ENCODE measurements at regions not wholly inside any gene's neighbourhood (a gene's known extent, or its start where the extent isn't known, plus 50 kb on each side); places are given as distances from the start of the nearest gene placed in this dataset.

DNA sequence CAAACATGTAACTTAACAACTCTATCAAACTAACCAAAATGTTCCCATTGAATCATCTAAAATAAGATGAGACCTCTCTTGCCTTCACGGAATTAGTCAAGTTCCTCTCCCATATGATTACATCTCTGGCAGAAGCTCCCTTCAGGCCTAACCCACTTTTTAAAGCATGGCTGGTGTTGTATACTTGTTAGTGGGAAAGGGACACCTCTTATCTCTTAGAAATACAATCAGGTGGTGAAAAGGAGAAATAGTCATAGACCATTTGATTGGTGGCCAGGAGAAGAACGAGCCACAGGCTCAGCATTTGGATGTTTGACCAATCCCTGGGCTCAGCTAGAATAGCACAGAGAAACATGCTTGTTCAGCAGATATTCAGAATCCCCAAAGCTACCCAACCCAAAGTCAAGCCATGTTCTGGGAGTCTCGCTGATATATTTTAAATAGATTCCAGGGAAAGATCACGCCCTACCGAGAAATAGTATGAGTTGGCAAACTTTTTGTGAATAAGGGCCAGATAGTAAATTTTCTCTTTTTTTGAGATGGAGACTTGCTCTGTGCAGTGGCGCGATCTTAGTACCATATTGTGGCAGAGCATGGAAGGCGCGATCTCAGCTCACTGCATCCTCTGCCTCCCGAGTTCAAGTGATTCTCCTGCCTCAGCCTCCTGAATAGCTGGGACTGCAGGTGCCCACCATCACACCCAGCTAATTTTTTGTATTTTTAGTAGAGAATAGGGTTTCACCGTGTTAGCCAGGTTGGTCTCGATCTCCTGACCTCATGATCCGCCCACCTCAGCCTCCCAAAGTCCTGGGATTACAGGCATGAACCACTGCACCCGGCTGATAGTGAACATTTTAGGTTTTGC, 126.3 kb upstream of the MYLIP start:
- TF ChIP-seq TCF12 (IDR thresholded peaks at IDR 0.05; ENCODE audit: low read depth) (no peak), TAF1 (IDR thresholded peaks at IDR 0.05; ENCODE audit: low read depth) (no peak), EGR1 (IDR thresholded peaks at IDR 0.05) (no peak), NFIC (IDR thresholded peaks at IDR 0.05) (no peak), YY1 (IDR thresholded peaks at IDR 0.05; ENCODE audit: low read depth) (no peak)

GRCh38 chr6:16001158-16001557, 127.7 kb upstream of the MYLIP start:
- no peak for TF ChIP-seq TAF1 (IDR thresholded peaks at IDR 0.05; ENCODE audit: low read depth)
- no peak for TF ChIP-seq FOXM1 (IDR thresholded peaks at IDR 0.05; ENCODE audit: borderline replicate concordance, low read depth)

DNA sequence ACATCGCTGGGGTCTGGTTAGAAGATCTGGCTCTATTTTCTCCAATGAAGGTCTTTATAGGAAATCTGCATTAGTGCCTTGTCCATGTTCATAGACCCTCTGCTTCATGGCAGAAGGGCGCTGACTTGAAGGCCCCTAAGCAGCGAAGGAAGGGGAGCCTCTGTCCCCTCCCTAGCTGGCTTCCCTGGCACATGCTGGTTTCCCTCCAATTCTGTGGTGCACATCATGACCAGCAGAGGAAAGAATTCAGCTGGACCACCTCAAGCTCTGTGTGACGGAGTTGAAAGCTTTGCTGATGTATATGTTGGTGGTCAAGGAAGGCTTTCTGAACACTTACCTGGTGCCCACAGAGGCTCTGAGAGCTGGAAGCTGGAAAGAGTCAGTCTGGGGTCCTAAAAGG, 129.7 kb upstream of the MYLIP start:
- TF ChIP-seq CREB1 (IDR thresholded peaks at IDR 0.05; ENCODE audit: low read depth): no peak
- no peak for TF ChIP-seq MAX (IDR thresholded peaks at IDR 0.05)
- no peak for TF ChIP-seq CEBPB (IDR thresholded peaks at IDR 0.05)
- no peak for TF ChIP-seq NFIC (IDR thresholded peaks at IDR 0.05)
- no peak for TF ChIP-seq USF1 (IDR thresholded peaks at IDR 0.05)
- no peak for TF ChIP-seq EGR1 (IDR thresholded peaks at IDR 0.05)
- TF ChIP-seq, protein P1, sequence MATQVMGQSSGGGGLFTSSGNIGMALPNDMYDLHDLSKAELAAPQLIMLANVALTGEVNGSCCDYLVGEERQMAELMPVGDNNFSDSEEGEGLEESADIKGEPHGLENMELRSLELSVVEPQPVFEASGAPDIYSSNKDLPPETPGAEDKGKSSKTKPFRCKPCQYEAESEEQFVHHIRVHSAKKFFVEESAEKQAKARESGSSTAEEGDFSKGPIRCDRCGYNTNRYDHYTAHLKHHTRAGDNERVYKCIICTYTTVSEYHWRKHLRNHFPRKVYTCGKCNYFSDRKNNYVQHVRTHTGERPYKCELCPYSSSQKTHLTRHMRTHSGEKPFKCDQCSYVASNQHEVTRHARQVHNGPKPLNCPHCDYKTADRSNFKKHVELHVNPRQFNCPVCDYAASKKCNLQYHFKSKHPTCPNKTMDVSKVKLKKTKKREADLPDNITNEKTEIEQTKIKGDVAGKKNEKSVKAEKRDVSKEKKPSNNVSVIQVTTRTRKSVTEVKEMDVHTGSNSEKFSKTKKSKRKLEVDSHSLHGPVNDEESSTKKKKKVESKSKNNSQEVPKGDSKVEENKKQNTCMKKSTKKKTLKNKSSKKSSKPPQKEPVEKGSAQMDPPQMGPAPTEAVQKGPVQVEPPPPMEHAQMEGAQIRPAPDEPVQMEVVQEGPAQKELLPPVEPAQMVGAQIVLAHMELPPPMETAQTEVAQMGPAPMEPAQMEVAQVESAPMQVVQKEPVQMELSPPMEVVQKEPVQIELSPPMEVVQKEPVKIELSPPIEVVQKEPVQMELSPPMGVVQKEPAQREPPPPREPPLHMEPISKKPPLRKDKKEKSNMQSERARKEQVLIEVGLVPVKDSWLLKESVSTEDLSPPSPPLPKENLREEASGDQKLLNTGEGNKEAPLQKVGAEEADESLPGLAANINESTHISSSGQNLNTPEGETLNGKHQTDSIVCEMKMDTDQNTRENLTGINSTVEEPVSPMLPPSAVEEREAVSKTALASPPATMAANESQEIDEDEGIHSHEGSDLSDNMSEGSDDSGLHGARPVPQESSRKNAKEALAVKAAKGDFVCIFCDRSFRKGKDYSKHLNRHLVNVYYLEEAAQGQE (IDR thresholded peaks at IDR 0.05; ENCODE audit: low read depth): no peak
- no peak for TF ChIP-seq TCF12 (IDR thresholded peaks at IDR 0.05; ENCODE audit: low read depth)
- no peak for TF ChIP-seq EP300 (IDR thresholded peaks at IDR 0.05; ENCODE audit: borderline replicate concordance)
- no peak for TF ChIP-seq FOXM1 (IDR thresholded peaks at IDR 0.05; ENCODE audit: borderline replicate concordance, low read depth)
- TF ChIP-seq ZBTB7A (IDR thresholded peaks at IDR 0.05; ENCODE audit: low read depth): no peak
- TF ChIP-seq TAF1 (IDR thresholded peaks at IDR 0.05; ENCODE audit: low read depth): no peak
- TF ChIP-seq RAD21 (IDR thresholded peaks at IDR 0.05; ENCODE audit: low read depth): no peak
- TF ChIP-seq YY1 (IDR thresholded peaks at IDR 0.05; ENCODE audit: low read depth): no peak
- TF ChIP-seq TEAD4 (IDR thresholded peaks at IDR 0.05): no peak

DNA sequence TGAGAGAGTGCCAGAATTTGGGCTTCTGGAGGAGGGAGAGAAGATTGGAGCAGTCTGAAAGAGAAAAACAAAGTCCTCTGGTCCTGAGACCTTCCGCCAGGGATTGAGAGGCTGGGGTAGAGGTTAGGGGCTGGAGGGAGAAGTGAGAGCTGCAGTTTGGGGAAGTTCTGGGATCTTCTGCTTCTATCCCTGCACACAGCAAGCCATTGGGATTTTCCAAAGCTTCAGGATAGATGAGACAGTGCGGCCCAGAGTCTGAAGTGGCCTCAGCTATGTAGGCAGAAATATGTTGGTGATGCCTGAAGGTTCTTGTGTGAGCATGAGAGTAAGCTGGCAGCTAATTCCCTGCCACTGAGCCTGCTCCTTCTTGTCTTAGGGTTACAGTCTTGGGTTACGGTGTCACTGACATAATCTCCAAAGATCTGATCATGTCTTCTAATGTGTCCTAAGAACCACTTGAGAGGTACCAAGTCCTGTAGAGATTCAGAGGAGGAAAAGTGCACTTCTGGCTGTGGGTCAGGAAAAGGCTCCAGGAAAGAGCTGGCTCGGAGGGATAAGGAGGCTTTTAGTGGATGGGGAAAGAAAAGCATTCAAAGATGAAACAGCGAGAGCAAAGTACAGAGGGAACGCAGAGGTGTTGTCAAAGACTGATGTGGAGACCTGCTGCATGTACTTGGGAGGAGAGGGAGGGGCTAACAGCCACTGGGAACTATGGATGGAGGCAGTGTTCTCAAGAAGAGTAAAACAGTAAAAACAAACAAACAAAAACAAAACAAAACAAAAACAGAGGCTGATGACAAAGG, 131.1 kb upstream of the MYLIP start:
- no peak for TF ChIP-seq TCF12 (IDR thresholded peaks at IDR 0.05; ENCODE audit: low read depth)
- TF ChIP-seq TEAD4 (IDR thresholded peaks at IDR 0.05): no peak
- no peak for TF ChIP-seq ZBTB7A (IDR thresholded peaks at IDR 0.05; ENCODE audit: low read depth)
- no peak for TF ChIP-seq CREB1 (IDR thresholded peaks at IDR 0.05; ENCODE audit: low read depth)
- no peak for TF ChIP-seq YY1 (IDR thresholded peaks at IDR 0.05; ENCODE audit: low read depth)
- TF ChIP-seq, protein P1 (IDR thresholded peaks at IDR 0.05; ENCODE audit: low read depth): no peak
- no peak for TF ChIP-seq TAF1 (IDR thresholded peaks at IDR 0.05; ENCODE audit: low read depth)

DNA sequence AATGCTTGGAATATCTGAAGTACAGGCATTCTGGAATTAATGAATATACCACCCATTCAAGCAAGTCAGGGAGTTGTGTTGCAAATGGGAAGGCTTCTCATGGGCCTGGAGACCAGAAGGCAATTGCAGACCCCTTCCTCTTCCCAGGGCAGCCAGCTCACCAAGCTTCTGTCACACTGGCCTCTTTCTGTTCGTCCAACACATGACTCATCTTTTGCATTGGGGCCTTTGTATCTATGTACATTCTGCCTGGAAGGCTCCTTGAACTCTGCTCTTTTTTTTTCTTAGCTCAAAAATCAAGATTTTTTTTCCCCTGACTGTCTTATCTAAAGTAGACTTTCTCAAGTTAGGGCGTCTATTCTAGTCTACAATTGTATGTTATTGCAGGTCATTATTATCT, 132.9 kb upstream of the MYLIP start:
- TF ChIP-seq EP300 (IDR thresholded peaks at IDR 0.05; ENCODE audit: borderline replicate concordance) (no peak), ZBTB7A (IDR thresholded peaks at IDR 0.05; ENCODE audit: low read depth) (no peak), USF1 (IDR thresholded peaks at IDR 0.05) (no peak), MAX (IDR thresholded peaks at IDR 0.05) (no peak), NFIC (IDR thresholded peaks at IDR 0.05) (no peak), CEBPB (IDR thresholded peaks at IDR 0.05) (no peak), TAF1 (IDR thresholded peaks at IDR 0.05; ENCODE audit: low read depth) (no peak), TEAD4 (IDR thresholded peaks at IDR 0.05) (no peak), FOXM1 (IDR thresholded peaks at IDR 0.05; ENCODE audit: borderline replicate concordance, low read depth) (no peak), TCF12 (IDR thresholded peaks at IDR 0.05; ENCODE audit: low read depth) (no peak), RAD21 (IDR thresholded peaks at IDR 0.05; ENCODE audit: low read depth) (no peak), CREB1 (IDR thresholded peaks at IDR 0.05; ENCODE audit: low read depth) (no peak)
- TF ChIP-seq, protein P1 (IDR thresholded peaks at IDR 0.05; ENCODE audit: low read depth): no peak
